Thymus (tissue), 11 donors: ENCODE measurements at regions not wholly inside any gene's neighbourhood (a gene's known extent, or its start where the extent isn't known, plus 50 kb on each side); places are given as distances from the start of the nearest gene placed in this dataset.
"Not testable (repeated sequence)": the region's sequence is repeated elsewhere in the genome, so short reads cannot be mapped to it uniquely, and the experiment has no call there.

Source experiments
- DNase-seq, 9 donors: peaks; one replicate each; pipeline ENCODE4 v3.0.0-alpha.2; 2013; ENCODE audit warnings: low spot score in 9 of 9, low read depth in 6 of 9, missing footprints in 1 of 9
- H3K27ac ChIP-seq, 2 donors: one replicate each; pipeline ENCODE4 v1.5.1; 2013; ENCODE audit warnings: control low read depth in 1 of 2, low read depth in 1 of 2, low read length in 1 of 2, mild to moderate bottlenecking in 1 of 2, moderate library complexity in 1 of 2
- H3K27me3 ChIP-seq, 2 donors: one replicate each; pipeline ENCODE4 v1.5.1; 2013; ENCODE audit warnings: low read length in 1 of 2; ENCODE audit not compliant: control insufficient read depth in 2 of 2, insufficient read depth in 1 of 2
- H3K36me3 ChIP-seq, 2 donors: one replicate each; pipeline ENCODE4 v1.5.1; 2013; ENCODE audit warnings: low read length in 1 of 2, mild to moderate bottlenecking in 1 of 2, moderate library complexity in 1 of 2; ENCODE audit not compliant: control insufficient read depth in 2 of 2, insufficient read depth in 2 of 2
- H3K4me1 ChIP-seq, 2 donors: one replicate each; pipeline ENCODE4 v1.5.1; 2013; ENCODE audit warnings: low read length in 2 of 2; ENCODE audit not compliant: control insufficient read depth in 2 of 2, insufficient read depth in 2 of 2
- H3K4me3 ChIP-seq, 2 donors: one replicate each; pipeline ENCODE4 v1.5.1; 2013; ENCODE audit warnings: low read length in 2 of 2, control low read depth in 1 of 2, mild to moderate bottlenecking in 1 of 2
- H3K9me3 ChIP-seq, 2 donors: one replicate each; pipeline ENCODE4 v1.5.1; 2013; ENCODE audit warnings: low read length in 1 of 2, mild to moderate bottlenecking in 1 of 2; ENCODE audit not compliant: control insufficient read depth in 2 of 2, insufficient read depth in 1 of 2
- WGBS: extraction: QIAGEN DNeasy Blood & Tissue Kit; methylation state at CpG from one replicate; pipeline ENCODE4 v1.1.7; 2013; 5-methylcytosine and 5-hydroxymethylcytosine counted together
- donor health status: healthy.

- Histone ChIP-seq H3K9me3 (peaks cover 0 to 5% of the 10 kb centered on the region in 2 donors), H3K4me3 (no peak overlapping the region)
- 86% methylated on average over 7 of the region's 7 CpGs for WGBS
Observed at GRCh38 chr1:234889643-234890042, 239.0 kb downstream of the TOMM20 start.

GRCh38 chr1:234888247-234888646 is 240.4 kb downstream of the TOMM20 start:
- WGBS = 99% methylated on average over 5 of the region's 5 CpGs

More at GRCh38 chr1:234889643-234890042, 239.0 kb downstream of the TOMM20 start:
- no peak for DNase-seq
- no peaks in the 10 kb centered on the region for H3K36me3 ChIP-seq
- no peak overlapping the region for H3K27ac ChIP-seq
- no peaks in the 10 kb centered on the region for H3K27me3 ChIP-seq
- peaks cover 9 to 55% of the 10 kb centered on the region in 2 donors for H3K4me1 ChIP-seq

GRCh38 chr1:234887016-234887900 is 241.4 kb downstream of the TOMM20 start:
- no peak for DNase-seq
- H3K4me3 ChIP-seq = no peak overlapping the region
- no peaks in the 10 kb centered on the region for H3K27me3 ChIP-seq
- peaks cover 0 to 5% of the 10 kb centered on the region in 2 donors for H3K9me3 ChIP-seq
- H3K27ac ChIP-seq = peak overlapping the region in 1 of 2 donors; percentile 48
- no peaks in the 10 kb centered on the region for H3K36me3 ChIP-seq
- H3K4me1 ChIP-seq = peaks cover 0 to 46% of the 10 kb centered on the region in 2 donors
- WGBS = 81% methylated on average over 13 of the region's 13 CpGs

More at GRCh38 chr1:234888247-234888646, 240.4 kb downstream of the TOMM20 start:
- H3K27ac ChIP-seq, H3K9me3 ChIP-seq, H3K4me3 ChIP-seq, H3K36me3 ChIP-seq, H3K27me3 ChIP-seq, DNase-seq: not testable (repeated sequence)
- peaks cover 0 to 45% of the 10 kb centered on the region in 2 donors for H3K4me1 ChIP-seq

- H3K4me1 ChIP-seq = peaks cover 0 to 52% of the 10 kb centered on the region in 2 donors
- peaks cover 0 to 5% of the 10 kb centered on the region in 2 donors for H3K9me3 ChIP-seq
- H3K4me3 ChIP-seq = no peak overlapping the region
- H3K27me3 ChIP-seq = no peaks in the 10 kb centered on the region
- 79% methylated on average over 15 of the region's 15 CpGs for WGBS
- peak overlapping the region; percentile 58 to 64 for H3K27ac ChIP-seq
- no peak for DNase-seq
- no peaks in the 10 kb centered on the region for H3K36me3 ChIP-seq
Observed at GRCh38 chr1:234886081-234886984, 242.3 kb downstream of the TOMM20 start.

- DNase-seq = no peak
- Histone ChIP-seq H3K27ac (peak overlapping the region; percentile 25 to 58), H3K27me3 (no peaks in the 10 kb centered on the region), H3K4me3 (no peak overlapping the region), H3K36me3 (no peaks in the 10 kb centered on the region), H3K9me3 (no peaks in the 10 kb centered on the region), H3K4me1 (peaks cover 0 to 47% of the 10 kb centered on the region in 2 donors)
- WGBS = 93% methylated on average over 8 of the region's 8 CpGs
Observed at GRCh38 chr1:234885601-234886000, 243.0 kb downstream of the TOMM20 start.

GRCh38 chr1:234884701-234885100 is 243.9 kb downstream of the TOMM20 start:
- no peaks in the 10 kb centered on the region for H3K9me3 ChIP-seq
- DNase-seq = no peak
- H3K4me3 ChIP-seq = no peak overlapping the region
- H3K4me1 ChIP-seq = peaks cover 0 to 53% of the 10 kb centered on the region in 2 donors
- no peak overlapping the region for H3K27ac ChIP-seq
- no peaks in the 10 kb centered on the region for H3K27me3 ChIP-seq
- H3K36me3 ChIP-seq = no peaks in the 10 kb centered on the region

- no peaks in the 10 kb centered on the region for H3K9me3 ChIP-seq
- no peak overlapping the region for H3K4me3 ChIP-seq
- H3K36me3 ChIP-seq = no peaks in the 10 kb centered on the region
- no peak overlapping the region for H3K27ac ChIP-seq
- H3K27me3 ChIP-seq = no peaks in the 10 kb centered on the region
- 97% methylated on average over 6 of the region's 6 CpGs for WGBS
- no peak for DNase-seq
- peaks cover 0 to 58% of the 10 kb centered on the region in 2 donors for H3K4me1 ChIP-seq
Observed at GRCh38 chr1:234884006-234884405, 244.6 kb downstream of the TOMM20 start.

GRCh38 chr1:234882898-234883297 is 245.7 kb downstream of the TOMM20 start:
- WGBS = 97% methylated on average over 6 of the region's 6 CpGs
- DNase-seq = no peak
- H3K4me1 ChIP-seq = peaks cover 0 to 58% of the 10 kb centered on the region in 2 donors

More at GRCh38 chr1:234882898-234883297, 245.7 kb downstream of the TOMM20 start:
- Histone ChIP-seq H3K27me3 (no peaks in the 10 kb centered on the region), H3K9me3 (no peaks in the 10 kb centered on the region), H3K36me3 (no peaks in the 10 kb centered on the region), H3K4me3 (no peak overlapping the region), H3K27ac (no peak overlapping the region)
